ENCODE measurements at regions not wholly inside any gene's neighbourhood (a gene's known extent, or its start where the extent isn't known, plus 50 kb on each side); places are given as distances from the start of the nearest gene placed in this dataset.
"Not testable (repeated sequence)": the region's sequence is repeated elsewhere in the genome, so short reads cannot be mapped to it uniquely, and the experiment has no call there.

DNA sequence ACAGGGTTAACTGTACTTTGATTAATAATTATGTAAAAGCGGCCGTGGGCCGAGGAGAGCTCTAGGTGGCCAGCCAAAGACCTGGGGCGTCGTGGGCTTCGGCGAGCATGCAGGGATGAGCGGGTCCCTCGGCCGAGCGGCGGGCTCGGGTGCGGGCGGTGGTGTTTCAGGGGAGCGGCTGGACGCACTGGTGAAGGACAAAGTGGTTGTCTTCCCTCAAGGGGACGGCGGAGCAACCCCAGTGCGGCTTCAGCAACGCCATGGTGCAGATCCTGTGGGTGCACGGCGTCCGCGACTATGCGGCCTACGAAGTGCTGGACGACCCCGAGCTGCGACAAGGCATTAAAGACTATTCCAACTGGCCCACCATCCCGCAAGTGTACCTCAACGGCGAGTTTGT lies 103.0 kb upstream of the C1GALT1C1 start:
- Histone ChIP-seq H3K9me3 (ENCODE audit: insufficient read depth, low read length, severe bottlenecking) (no peaks in the 10 kb centered on the region), H3K4me2 (ENCODE audit: insufficient read depth, low read length) (no peak overlapping the region), H3K9ac (ENCODE audit: low read depth, low read length) (no peak overlapping the region), H2AFZ (ENCODE audit: low read depth, low read length) (no peak overlapping the region), H3K4me1 (ENCODE audit: insufficient read depth, low read length) (no peaks in the 10 kb centered on the region), H3K79me2 (ENCODE audit: insufficient read depth, low read length) (no peaks in the 10 kb centered on the region), H3K36me3 (ENCODE audit: insufficient read depth, low read length) (no peaks in the 10 kb centered on the region), H3K27me3 (ENCODE audit: insufficient read depth, low read length, poor library complexity) (no peaks in the 10 kb centered on the region), H3K27ac (ENCODE audit: low read length) (no peak overlapping the region), H4K20me1 (ENCODE audit: insufficient read depth, low read length) (no peaks in the 10 kb centered on the region), H3K4me3 (ENCODE audit: low read depth in 1 of 2, low read length in 2 of 2) (no peak overlapping the region)
- TF ChIP-seq, protein P1, sequence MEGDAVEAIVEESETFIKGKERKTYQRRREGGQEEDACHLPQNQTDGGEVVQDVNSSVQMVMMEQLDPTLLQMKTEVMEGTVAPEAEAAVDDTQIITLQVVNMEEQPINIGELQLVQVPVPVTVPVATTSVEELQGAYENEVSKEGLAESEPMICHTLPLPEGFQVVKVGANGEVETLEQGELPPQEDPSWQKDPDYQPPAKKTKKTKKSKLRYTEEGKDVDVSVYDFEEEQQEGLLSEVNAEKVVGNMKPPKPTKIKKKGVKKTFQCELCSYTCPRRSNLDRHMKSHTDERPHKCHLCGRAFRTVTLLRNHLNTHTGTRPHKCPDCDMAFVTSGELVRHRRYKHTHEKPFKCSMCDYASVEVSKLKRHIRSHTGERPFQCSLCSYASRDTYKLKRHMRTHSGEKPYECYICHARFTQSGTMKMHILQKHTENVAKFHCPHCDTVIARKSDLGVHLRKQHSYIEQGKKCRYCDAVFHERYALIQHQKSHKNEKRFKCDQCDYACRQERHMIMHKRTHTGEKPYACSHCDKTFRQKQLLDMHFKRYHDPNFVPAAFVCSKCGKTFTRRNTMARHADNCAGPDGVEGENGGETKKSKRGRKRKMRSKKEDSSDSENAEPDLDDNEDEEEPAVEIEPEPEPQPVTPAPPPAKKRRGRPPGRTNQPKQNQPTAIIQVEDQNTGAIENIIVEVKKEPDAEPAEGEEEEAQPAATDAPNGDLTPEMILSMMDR (IDR thresholded peaks at IDR 0.05; ENCODE audit: borderline replicate concordance, extremely low read depth, low read length, poor library complexity, severe bottlenecking), result no peak
- TF ChIP-seq EZH2 (IDR thresholded peaks at IDR 0.05; ENCODE audit: borderline replicate concordance, low read depth, low read length, severe bottlenecking), result no peak
- DNase-seq (no peak), ATAC-seq (ENCODE audit: insufficient read depth, low read depth) (no peak)

DNA sequence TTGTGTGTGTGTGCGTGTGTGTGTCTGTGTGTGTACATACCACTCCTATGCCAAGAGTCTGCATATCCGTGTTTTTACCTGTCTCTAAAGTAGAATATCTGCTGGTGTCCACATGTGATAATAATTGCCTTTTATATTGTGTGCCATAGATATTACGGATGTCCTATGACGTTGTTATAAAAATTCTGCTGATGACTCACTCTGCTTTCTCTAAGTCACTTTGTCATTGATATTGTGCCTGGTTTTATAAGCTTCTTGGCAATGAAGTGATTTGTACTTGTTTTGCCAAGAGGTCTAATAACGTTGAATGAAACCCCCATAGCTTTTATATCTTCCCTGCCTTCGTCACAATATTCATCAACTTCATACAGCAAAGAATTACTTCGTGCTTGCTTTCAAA lies 102.6 kb upstream of the C1GALT1C1 start:
- DNase-seq, result no peak
- Histone ChIP-seq H4K20me1 (ENCODE audit: insufficient read depth, low read length) (no peaks in the 10 kb centered on the region), H3K9me3 (ENCODE audit: insufficient read depth, low read length, severe bottlenecking) (no peaks in the 10 kb centered on the region), H3K79me2 (ENCODE audit: insufficient read depth, low read length) (no peaks in the 10 kb centered on the region), H2AFZ (ENCODE audit: low read depth, low read length) (no peak overlapping the region), H3K4me2 (ENCODE audit: insufficient read depth, low read length) (no peak overlapping the region), H3K4me1 (ENCODE audit: insufficient read depth, low read length) (no peaks in the 10 kb centered on the region), H3K9ac (ENCODE audit: low read depth, low read length) (no peak overlapping the region), H3K27me3 (ENCODE audit: insufficient read depth, low read length, poor library complexity) (no peaks in the 10 kb centered on the region), H3K4me3 (ENCODE audit: low read depth in 1 of 2, low read length in 2 of 2) (no peak overlapping the region), H3K27ac (ENCODE audit: low read length) (no peak overlapping the region), H3K36me3 (ENCODE audit: insufficient read depth, low read length) (no peaks in the 10 kb centered on the region)
- TF ChIP-seq EZH2 (IDR thresholded peaks at IDR 0.05; ENCODE audit: borderline replicate concordance, low read depth, low read length, severe bottlenecking), result no peak
- TF ChIP-seq, protein P1 (IDR thresholded peaks at IDR 0.05; ENCODE audit: borderline replicate concordance, extremely low read depth, low read length, poor library complexity, severe bottlenecking), result no peak
- no peak for ATAC-seq (ENCODE audit: insufficient read depth, low read depth)

GRCh38 chrX:120731386-120731785 lies 101.5 kb upstream of the C1GALT1C1 start:
- Histone ChIP-seq H3K36me3 (ENCODE audit: insufficient read depth, low read length) (no peaks in the 10 kb centered on the region), H3K9me3 (ENCODE audit: insufficient read depth, low read length, severe bottlenecking) (no peaks in the 10 kb centered on the region), H3K27ac (ENCODE audit: low read length) (no peak overlapping the region), H3K9ac (ENCODE audit: low read depth, low read length) (no peak overlapping the region), H3K4me1 (ENCODE audit: insufficient read depth, low read length) (no peaks in the 10 kb centered on the region), H3K4me3 (ENCODE audit: low read depth in 1 of 2, low read length in 2 of 2) (no peak overlapping the region), H3K79me2 (ENCODE audit: insufficient read depth, low read length) (no peaks in the 10 kb centered on the region), H3K4me2 (ENCODE audit: insufficient read depth, low read length) (no peak overlapping the region), H2AFZ (ENCODE audit: low read depth, low read length) (no peak overlapping the region), H4K20me1 (ENCODE audit: insufficient read depth, low read length) (no peaks in the 10 kb centered on the region), H3K27me3 (ENCODE audit: insufficient read depth, low read length, poor library complexity) (no peaks in the 10 kb centered on the region)
- no peak for DNase-seq
- ATAC-seq (ENCODE audit: insufficient read depth, low read depth), result no peak
- TF ChIP-seq, protein P1 (IDR thresholded peaks at IDR 0.05; ENCODE audit: borderline replicate concordance, extremely low read depth, low read length, poor library complexity, severe bottlenecking), result no peak

GRCh38 chrX:120729506-120730255 lies 99.8 kb upstream of the C1GALT1C1 start:
- not testable (repeated sequence) for H3K4me2 ChIP-seq (ENCODE audit: insufficient read depth, low read length); H4K20me1 ChIP-seq (ENCODE audit: insufficient read depth, low read length); H3K4me3 ChIP-seq (ENCODE audit: low read depth in 1 of 2, low read length in 2 of 2); DNase-seq; H3K9ac ChIP-seq (ENCODE audit: low read depth, low read length); H3K9me3 ChIP-seq (ENCODE audit: insufficient read depth, low read length, severe bottlenecking); H3K79me2 ChIP-seq (ENCODE audit: insufficient read depth, low read length); H2AFZ ChIP-seq (ENCODE audit: low read depth, low read length); H3K4me1 ChIP-seq (ENCODE audit: insufficient read depth, low read length); H3K36me3 ChIP-seq (ENCODE audit: insufficient read depth, low read length); H3K27me3 ChIP-seq (ENCODE audit: insufficient read depth, low read length, poor library complexity); H3K27ac ChIP-seq (ENCODE audit: low read length); ATAC-seq (ENCODE audit: insufficient read depth, low read depth)

Measured in DND-41 (cell line).